GM12878 (cell line): ENCODE measurements at regions not wholly inside any gene's neighbourhood (a gene's known extent, or its start where the extent isn't known, plus 50 kb on each side); places are given as distances from the start of the nearest gene placed in this dataset.

Experiments
- ATAC-seq: fragments of 200-7000 bp; cut with Tn5 transposase; 3 replicates; pipeline ENCODE4 v1.9.1; 2020; ENCODE audit warnings: mild to moderate bottlenecking, moderate library complexity
- BruUV-seq: library from RNA; stranded (reverse); fragments of 400-500 nt; replicated peaks from 2 replicates; lab custom pipeline; 2021; lab: Mats Ljungman, UMichigan
- CTCF ChIA-PET: fragments of 300-600 bp; sonication (Branson Sonifier 250); formaldehyde crosslinking; extraction: SDS; loops from one replicate; lab custom pipeline; 2021; ENCODE audit warnings: inconsistent platforms; lab: Yijun Ruan, JAX
- POLR2A ChIA-PET: fragments of 350-600 bp; formaldehyde crosslinking; extraction: SDS; loops from one replicate; lab custom pipeline; 2021; ENCODE audit warnings: inconsistent platforms; lab: Charles Lee
- RAD21 ChIA-PET: fragments of 300-600 bp; sonication (Branson Sonifier 250); formaldehyde crosslinking; loops from one replicate; lab custom pipeline; 2023; ENCODE audit warnings: antibody characterized with exemption; ENCODE audit not compliant: unreplicated experiment; lab: Charles Lee
- SMC1A ChIA-PET: fragments of 300-600 bp; sonication (Branson Sonifier 250); formaldehyde crosslinking; loops from one replicate; lab custom pipeline; 2023; ENCODE audit not compliant: unreplicated experiment, uncharacterized antibody; lab: Charles Lee
- DNase-seq: peaks from one replicate; pipeline ENCODE4 v3.0.0-alpha.2; 2011; ENCODE audit warnings: low read depth, low spot score
- FAIRE-seq: peaks from 3 replicates; lab custom pipeline; 2011; peaks lifted over from hg19 to GRCh38; lab: Jason Lieb, UNC
- H2AFZ ChIP-seq: 2 replicates; pipeline ENCODE4 v1.6.0; 2011; ENCODE audit warnings: low read depth, low read length, control low read depth; ENCODE audit not compliant: control insufficient read depth
- H3K27ac ChIP-seq: 2 replicates; pipeline ENCODE4 v1.5.1; 2011; ENCODE audit warnings: control low read depth; ENCODE audit not compliant: control insufficient read depth, insufficient read depth
- H3K27me3 ChIP-seq, 2 experiments: replicated peaks in 1 of 2; 2 replicates each; pipeline versions ENCODE4 v1.6.0 to v1.6.1; 2011; ENCODE audit warnings: low read length in 1 of 2; ENCODE audit not compliant: control insufficient read depth in 2 of 2, insufficient read depth in 2 of 2
- H3K36me3 ChIP-seq, 2 experiments: 2 replicates each; pipeline ENCODE4 v1.5.1; 2011; ENCODE audit warnings: low read length in 1 of 2; ENCODE audit not compliant: control insufficient read depth in 2 of 2, insufficient read depth in 2 of 2
- H3K4me1 ChIP-seq: 2 replicates; pipeline ENCODE4 v1.6.1; 2011; ENCODE audit warnings: mild to moderate bottlenecking, low read length, moderate library complexity, mixed read lengths; ENCODE audit not compliant: control insufficient read depth, insufficient read depth
- H3K4me2 ChIP-seq: 2 replicates; pipeline ENCODE4 v1.6.0; 2011; ENCODE audit warnings: control low read depth; ENCODE audit not compliant: control insufficient read depth, insufficient read depth
- H3K4me3 ChIP-seq: fragments of 200-600 bp; sonication (generic); 2 replicates; pipeline ENCODE4 v1.5.1; 2016
- H3K79me2 ChIP-seq: 2 replicates; pipeline ENCODE4 v1.6.0; 2011; ENCODE audit warnings: low read length; ENCODE audit not compliant: control insufficient read depth, insufficient read depth
- H3K9ac ChIP-seq: 2 replicates; pipeline ENCODE4 v1.8.0; 2011; ENCODE audit warnings: low read length, control low read depth, mixed read lengths; ENCODE audit not compliant: control insufficient read depth, insufficient read depth
- H3K9me3 ChIP-seq: replicated peaks from 3 replicates; pipeline ENCODE4 v1.5.1; 2011; ENCODE audit warnings: mild to moderate bottlenecking, low read length; ENCODE audit not compliant: control insufficient read depth, insufficient read depth
- H4K20me1 ChIP-seq: 2 replicates; pipeline ENCODE4 v1.6.0; 2011; ENCODE audit not compliant: control insufficient read depth, insufficient read depth
- ATF3 ChIP-seq: IDR thresholded peaks from 2 replicates; pipeline ENCODE4 v1.6.1; 2011; ENCODE audit warnings: low read depth, mild to moderate bottlenecking, low read length, moderate library complexity, borderline replicate concordance; ENCODE audit errors: extremely low read depth
- BCL11A ChIP-seq: IDR thresholded peaks from 2 replicates; pipeline ENCODE4 v1.6.1; 2011; ENCODE audit warnings: low read depth, low read length
- BMI1 ChIP-seq: fragments of 450-650 bp; IDR thresholded peaks from 2 replicates; pipeline ENCODE4 v1.6.1; 2016; ENCODE audit warnings: mild to moderate bottlenecking, moderate library complexity, borderline replicate concordance
- CEBPB ChIP-seq, 2 experiments: fragments of 150-350 bp in 1 of 2; IDR thresholded peaks; 2 replicates each; pipeline ENCODE4 v1.6.1; 2012 to 2014; ENCODE audit warnings: low read depth in 2 of 2, low read length in 2 of 2, borderline replicate concordance in 1 of 2, inconsistent platforms in 1 of 2
- HDGF ChIP-seq: fragments of 450-650 bp; IDR thresholded peaks from 2 replicates; pipeline ENCODE4 v1.6.1; 2016; ENCODE audit warnings: antibody characterized with exemption
- IRF4 ChIP-seq: IDR thresholded peaks from 2 replicates; pipeline ENCODE4 v1.6.1; 2011; ENCODE audit warnings: low read depth, low read length
- MXI1 ChIP-seq: fragments of 150-350 bp; IDR thresholded peaks from 2 replicates; pipeline ENCODE4 v1.6.1; 2011; ENCODE audit warnings: low read depth, mild to moderate bottlenecking, inconsistent platforms, low read length, improper control_type of control experiment
- MYC ChIP-seq: IDR thresholded peaks from 2 replicates; pipeline ENCODE4 v1.6.1; 2011; ENCODE audit warnings: mild to moderate bottlenecking, low read length, moderate library complexity, inconsistent platforms; ENCODE audit not compliant: insufficient read depth, insufficient replicate concordance, insufficient read length, severe bottlenecking
- NBN ChIP-seq: fragments of 450-650 bp; IDR thresholded peaks from 2 replicates; pipeline ENCODE4 v1.6.1; 2016
- POLR2A ChIP-seq: IDR thresholded peaks from 2 replicates; pipeline ENCODE4 v1.6.1; 2011; ENCODE audit warnings: low read depth, mild to moderate bottlenecking, low read length
- SIN3A ChIP-seq: IDR thresholded peaks from 2 replicates; pipeline ENCODE4 v1.6.1; 2012; ENCODE audit warnings: low read depth, low read length, improper control_type of control experiment
- SMAD1 ChIP-seq: fragments of 450-650 bp; IDR thresholded peaks from 2 replicates; pipeline ENCODE4 v1.6.1; 2018; ENCODE audit warnings: mild to moderate bottlenecking, low read depth; ENCODE audit not compliant: partially characterized antibody
- SMAD5 ChIP-seq: IDR thresholded peaks from 2 replicates; pipeline ENCODE4 v1.6.1; 2016; ENCODE audit warnings: antibody characterized with exemption, low read depth
- SMC3 ChIP-seq: IDR thresholded peaks from 2 replicates; pipeline ENCODE4 v1.6.1; 2011; ENCODE audit warnings: low read length, improper control_type of control experiment, borderline replicate concordance
- SREBF2 ChIP-seq: IDR thresholded peaks from 2 replicates; pipeline ENCODE4 v1.6.1; 2012; ENCODE audit warnings: mild to moderate bottlenecking, low read length
- ZSCAN29 ChIP-seq: fragments of 450-650 bp; IDR thresholded peaks from 2 replicates; pipeline ENCODE4 v1.6.1; 2017; ENCODE audit warnings: mild to moderate bottlenecking, moderate library complexity
- WGBS: methylation state at CpG from one replicate; pipeline ENCODE4 v1.1.6; 2016; ENCODE audit warnings: low lambda C conversion rate; ENCODE audit not compliant: insufficient replicate concordance, insufficient coverage; ENCODE audit errors: missing lambda C conversion rate; 5-methylcytosine and 5-hydroxymethylcytosine counted together
- in situ Hi-C: fragments of 300-500 bp; cut with MboI; formaldehyde crosslinking; loops from 9 replicates; pipeline ENCODE4 v1.14.3; 2018; ENCODE audit warnings: mixed read lengths
- intact Hi-C: fragments of 100-400 bp; cut with micrococcal nuclease; formaldehyde crosslinking; loops from one replicate; pipeline ENCODE4 v1.14.2; 2022; ENCODE audit not compliant: unreplicated experiment
- TF ChIP-seq, protein P1 (sequence below): fragments of 450-650 bp; IDR thresholded peaks from 2 replicates; pipeline ENCODE4 v1.6.1; 2017; ENCODE audit warnings: mild to moderate bottlenecking
- TF ChIP-seq, protein P2 (sequence below): fragments of 150-350 bp; IDR thresholded peaks from 2 replicates; pipeline ENCODE4 v1.6.1; 2014; ENCODE audit warnings: mild to moderate bottlenecking, low read depth, low read length
- TF ChIP-seq, protein P3 (sequence below): fragments of 450-650 bp; formaldehyde crosslinking; IDR thresholded peaks from 2 replicates; pipeline ENCODE4 v1.4.0; 2020; ENCODE audit warnings: mild to moderate bottlenecking, moderate library complexity

- CTCF ChIA-PET: interaction anchor here (1.3 kb wide), 1 partner anchor 19 kb away, joined by 3 read pairs; no protein-coding TSS in a partner anchor
- POLR2A ChIA-PET: no interaction called here
- FAIRE-seq (no peak), ATAC-seq (peak; percentile 27; the same call in 2 of the 3 replicates), DNase-seq (no peak)
- Histone ChIP-seq H3K27ac (no peak overlapping the region), H3K27me3 (peaks cover 0 to under 1% of the 10 kb centered on the region in 2 experiments; a peak in 2 of 4 replicates), H3K4me3 (no peak overlapping the region), H3K4me2 (no peak overlapping the region), H3K4me1 (no peaks in the 10 kb centered on the region), H4K20me1 (no peaks in the 10 kb centered on the region), H3K9ac (no peak overlapping the region), H3K36me3 (no peaks in the 10 kb centered on the region), H3K9me3 (no peaks in the 10 kb centered on the region), H2AFZ (no peak overlapping the region), H3K79me2 (no peaks in the 10 kb centered on the region)
- WGBS: 2% methylated on average over 4 of the region's 4 CpGs
- BruUV-seq: no TSS peak
- RAD21 ChIA-PET: interaction anchor here (1.0 to 1.4 kb wide), 2 partner anchors 9 to 12 kb away, joined by 3 to 5 read pairs; no protein-coding TSS in a partner anchor
- intact Hi-C loops (no loop called here), in situ Hi-C loops (no loop called here)
- SMC1A ChIA-PET: interaction anchor here (0.6 to 0.8 kb wide), 3 partner anchors 9 to 129 kb away, joined by 3 read pairs; no protein-coding TSS in a partner anchor
- TF ChIP-seq, protein P1, sequence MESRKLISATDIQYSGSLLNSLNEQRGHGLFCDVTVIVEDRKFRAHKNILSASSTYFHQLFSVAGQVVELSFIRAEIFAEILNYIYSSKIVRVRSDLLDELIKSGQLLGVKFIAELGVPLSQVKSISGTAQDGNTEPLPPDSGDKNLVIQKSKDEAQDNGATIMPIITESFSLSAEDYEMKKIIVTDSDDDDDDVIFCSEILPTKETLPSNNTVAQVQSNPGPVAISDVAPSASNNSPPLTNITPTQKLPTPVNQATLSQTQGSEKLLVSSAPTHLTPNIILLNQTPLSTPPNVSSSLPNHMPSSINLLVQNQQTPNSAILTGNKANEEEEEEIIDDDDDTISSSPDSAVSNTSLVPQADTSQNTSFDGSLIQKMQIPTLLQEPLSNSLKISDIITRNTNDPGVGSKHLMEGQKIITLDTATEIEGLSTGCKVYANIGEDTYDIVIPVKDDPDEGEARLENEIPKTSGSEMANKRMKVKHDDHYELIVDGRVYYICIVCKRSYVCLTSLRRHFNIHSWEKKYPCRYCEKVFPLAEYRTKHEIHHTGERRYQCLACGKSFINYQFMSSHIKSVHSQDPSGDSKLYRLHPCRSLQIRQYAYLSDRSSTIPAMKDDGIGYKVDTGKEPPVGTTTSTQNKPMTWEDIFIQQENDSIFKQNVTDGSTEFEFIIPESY: no peak
- TF ChIP-seq SMAD5 (no peak), MYC (no peak), POLR2A (no peak), MXI1 (no peak), SMC3 (no peak), ATF3 (no peak), SREBF2 (no peak), BMI1 (no peak), NBN (no peak), HDGF (no peak), SIN3A (no peak), ZSCAN29 (no peak), BCL11A (no peak), IRF4 (no peak), CEBPB (IDR thresholded peaks at IDR 0.05; ENCODE audit: borderline replicate concordance in 1 of 2, low read depth in 2 of 2, low read length in 2 of 2) (no peak), SMAD1 (no peak)
- TF ChIP-seq, protein P2, sequence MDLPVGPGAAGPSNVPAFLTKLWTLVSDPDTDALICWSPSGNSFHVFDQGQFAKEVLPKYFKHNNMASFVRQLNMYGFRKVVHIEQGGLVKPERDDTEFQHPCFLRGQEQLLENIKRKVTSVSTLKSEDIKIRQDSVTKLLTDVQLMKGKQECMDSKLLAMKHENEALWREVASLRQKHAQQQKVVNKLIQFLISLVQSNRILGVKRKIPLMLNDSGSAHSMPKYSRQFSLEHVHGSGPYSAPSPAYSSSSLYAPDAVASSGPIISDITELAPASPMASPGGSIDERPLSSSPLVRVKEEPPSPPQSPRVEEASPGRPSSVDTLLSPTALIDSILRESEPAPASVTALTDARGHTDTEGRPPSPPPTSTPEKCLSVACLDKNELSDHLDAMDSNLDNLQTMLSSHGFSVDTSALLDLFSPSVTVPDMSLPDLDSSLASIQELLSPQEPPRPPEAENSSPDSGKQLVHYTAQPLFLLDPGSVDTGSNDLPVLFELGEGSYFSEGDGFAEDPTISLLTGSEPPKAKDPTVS: no peak
- TF ChIP-seq, protein P3, sequence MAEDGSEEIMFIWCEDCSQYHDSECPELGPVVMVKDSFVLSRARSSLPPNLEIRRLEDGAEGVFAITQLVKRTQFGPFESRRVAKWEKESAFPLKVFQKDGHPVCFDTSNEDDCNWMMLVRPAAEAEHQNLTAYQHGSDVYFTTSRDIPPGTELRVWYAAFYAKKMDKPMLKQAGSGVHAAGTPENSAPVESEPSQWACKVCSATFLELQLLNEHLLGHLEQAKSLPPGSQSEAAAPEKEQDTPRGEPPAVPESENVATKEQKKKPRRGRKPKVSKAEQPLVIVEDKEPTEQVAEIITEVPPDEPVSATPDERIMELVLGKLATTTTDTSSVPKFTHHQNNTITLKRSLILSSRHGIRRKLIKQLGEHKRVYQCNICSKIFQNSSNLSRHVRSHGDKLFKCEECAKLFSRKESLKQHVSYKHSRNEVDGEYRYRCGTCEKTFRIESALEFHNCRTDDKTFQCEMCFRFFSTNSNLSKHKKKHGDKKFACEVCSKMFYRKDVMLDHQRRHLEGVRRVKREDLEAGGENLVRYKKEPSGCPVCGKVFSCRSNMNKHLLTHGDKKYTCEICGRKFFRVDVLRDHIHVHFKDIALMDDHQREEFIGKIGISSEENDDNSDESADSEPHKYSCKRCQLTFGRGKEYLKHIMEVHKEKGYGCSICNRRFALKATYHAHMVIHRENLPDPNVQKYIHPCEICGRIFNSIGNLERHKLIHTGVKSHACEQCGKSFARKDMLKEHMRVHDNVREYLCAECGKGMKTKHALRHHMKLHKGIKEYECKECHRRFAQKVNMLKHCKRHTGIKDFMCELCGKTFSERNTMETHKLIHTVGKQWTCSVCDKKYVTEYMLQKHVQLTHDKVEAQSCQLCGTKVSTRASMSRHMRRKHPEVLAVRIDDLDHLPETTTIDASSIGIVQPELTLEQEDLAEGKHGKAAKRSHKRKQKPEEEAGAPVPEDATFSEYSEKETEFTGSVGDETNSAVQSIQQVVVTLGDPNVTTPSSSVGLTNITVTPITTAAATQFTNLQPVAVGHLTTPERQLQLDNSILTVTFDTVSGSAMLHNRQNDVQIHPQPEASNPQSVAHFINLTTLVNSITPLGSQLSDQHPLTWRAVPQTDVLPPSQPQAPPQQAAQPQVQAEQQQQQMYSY (CRISPR knock-in tag): no peak
Observed at GRCh38 chr21:41655259-41655658, 111.6 kb downstream of the RIPK4 start.
